Right lobe of liver (tissue), 6 donors: ENCODE measurements at regions not wholly inside any gene's neighbourhood (a gene's known extent, or its start where the extent isn't known, plus 50 kb on each side); places are given as distances from the start of the nearest gene placed in this dataset.

Experiments used
- ATAC-seq, 4 donors: fragments of 200-7000 bp; cut with Tn5 transposase; one replicate each; pipeline ENCODE4 v1.9.1; 2020; ENCODE audit warnings: mild to moderate bottlenecking in 4 of 4, moderate library complexity in 4 of 4
- DNase-seq, 3 donors: peaks; one replicate each; pipeline ENCODE4 v3.0.0-alpha.2; 2020
- H3K27ac ChIP-seq, 3 donors: fragments of 200-600 bp; one replicate each; pipeline ENCODE4 v1.8.0; 2022
- H3K27me3 ChIP-seq, 2 donors: fragments of 200-600 bp; one replicate each; pipeline ENCODE4 v1.8.0; 2022
- H3K36me3 ChIP-seq, 4 donors: fragments of 200-600 bp; sonication (generic) in 1 of 4; one replicate each; pipeline versions ENCODE4 v1.5.1 to v1.8.0; 2017 to 2022; ENCODE audit warnings: control low read depth in 1 of 4
- H3K4me1 ChIP-seq, 4 donors: fragments of 200-600 bp; sonication (generic) in 1 of 4; one replicate each; pipeline versions ENCODE4 v1.5.1 to v1.8.0; 2017 to 2022; ENCODE audit warnings: control low read depth in 1 of 4
- H3K4me3 ChIP-seq, 3 donors: fragments of 200-600 bp; one replicate each; pipeline ENCODE4 v1.8.0; 2022
- H3K9me3 ChIP-seq, 4 donors: fragments of 200-600 bp; sonication (generic) in 1 of 4; one replicate each; pipeline versions ENCODE4 v1.5.1 to v1.8.0; 2017 to 2022; ENCODE audit warnings: control low read depth in 1 of 4
- CTCF ChIP-seq, 4 donors: fragments of 200-600 bp in 3 of 4; fragments of 450-650 bp in 1 of 4; IDR thresholded peaks; one replicate each; pipeline versions ENCODE4 v1.5.1 to v1.8.0; 2016 to 2022; ENCODE audit warnings: antibody characterized with exemption in 4 of 4, mild to moderate bottlenecking in 2 of 4
- POLR2A ChIP-seq: fragments of 450-650 bp; IDR thresholded peaks from one replicate; pipeline ENCODE4 v1.6.1; 2017; ENCODE audit warnings: antibody characterized with exemption, mild to moderate bottlenecking
- WGBS: methylation state at CpG from one replicate; pipeline ENCODE4 v1.1.6; 2018; ENCODE audit warnings: low coverage, low lambda C conversion rate; ENCODE audit not compliant: insufficient coverage; ENCODE audit errors: missing lambda C conversion rate; 5-methylcytosine and 5-hydroxymethylcytosine counted together
- intact Hi-C, 2 donors: fragments of 100-400 bp; cut with DNase I; formaldehyde crosslinking; loops; one replicate each; pipeline versions ENCODE4 v1.11.2 to v1.14.1; 2022
- donor health status: DM: no; HTN: yes; CAD: no.
- donor health status: DM: no; HTN: no; CAD: no.
- donor health status: DM: no; HTN: no; CAD: no.
- donor health status: DM: no; HTN: yes; CAD: no.
- donor health status: DM: no; HTN: yes; CAD: no.

- no peaks in the 10 kb centered on the region for H3K36me3 ChIP-seq
- ATAC-seq: no peak
- no peak overlapping the region for H3K27ac ChIP-seq
- H3K27me3 ChIP-seq: no peaks in the 10 kb centered on the region
- intact Hi-C loops: loop anchor here (10.0 kb wide), 2 partner anchors 85 to 195 kb away; no protein-coding TSS in a partner anchor
- no peak overlapping the region for H3K4me3 ChIP-seq
- no peak for DNase-seq
- no peaks in the 10 kb centered on the region for H3K9me3 ChIP-seq
- WGBS: 67% methylated on average over 1 of the region's 1 CpG
- H3K4me1 ChIP-seq: peaks cover 0 to 7% (median 3%) of the 10 kb centered on the region in 4 donors
- no peak for TF ChIP-seq CTCF (IDR thresholded peaks at IDR 0.05)
- no peak for TF ChIP-seq POLR2A
These were observed 89.7 kb upstream of the MPHOSPH6 start for GRCh38 chr16:82259731-82260130.

GRCh38 chr16:82257990-82258389, 88.0 kb upstream of the MPHOSPH6 start:
- Histone ChIP-seq H3K9me3 (no peaks in the 10 kb centered on the region), H3K4me3 (no peak overlapping the region), H3K27me3 (no peaks in the 10 kb centered on the region), H3K27ac (no peak overlapping the region), H3K36me3 (no peaks in the 10 kb centered on the region), H3K4me1 (no peaks in the 10 kb centered on the region)
- TF ChIP-seq CTCF (IDR thresholded peaks at IDR 0.05) (no peak), POLR2A (no peak)
- no peak for DNase-seq
- WGBS: 66% methylated on average over 7 of the region's 7 CpGs
- intact Hi-C loops: no loop called here
- ATAC-seq: no peak

- intact Hi-C loops: no loop called here
- no peaks in the 10 kb centered on the region for H3K27me3 ChIP-seq
- H3K36me3 ChIP-seq: no peaks in the 10 kb centered on the region
- no peak overlapping the region for H3K4me3 ChIP-seq
- H3K4me1 ChIP-seq: no peaks in the 10 kb centered on the region
- DNase-seq: no peak
- no peaks in the 10 kb centered on the region for H3K9me3 ChIP-seq
- ATAC-seq: no peak
- TF ChIP-seq CTCF (IDR thresholded peaks at IDR 0.05): no peak
- TF ChIP-seq POLR2A: no peak
- 66% methylated on average over 2 of the region's 2 CpGs for WGBS
- H3K27ac ChIP-seq: no peak overlapping the region
These were observed 82.6 kb upstream of the MPHOSPH6 start for GRCh38 chr16:82252582-82252981.

- TF ChIP-seq CTCF (IDR thresholded peaks at IDR 0.05) (no peak), POLR2A (no peak)
- no peaks in the 10 kb centered on the region for H3K36me3 ChIP-seq
- no CpG with 5 or more reads among the region's 1 CpG for WGBS
- no peaks in the 10 kb centered on the region for H3K4me1 ChIP-seq
- no peak for ATAC-seq
- no peak overlapping the region for H3K27ac ChIP-seq
- intact Hi-C loops: no loop called here
- DNase-seq: no peak
- H3K9me3 ChIP-seq: no peaks in the 10 kb centered on the region
- H3K4me3 ChIP-seq: no peak overlapping the region
- H3K27me3 ChIP-seq: no peaks in the 10 kb centered on the region
These were observed 78.7 kb upstream of the MPHOSPH6 start for GRCh38 chr16:82248677-82249076.
